IMR-90 (cell line): ENCODE measurements at regions not wholly inside any gene's neighbourhood (a gene's known extent, or its start where the extent isn't known, plus 50 kb on each side); places are given as distances from the start of the nearest gene placed in this dataset.

Experiments used
- ATAC-seq: fragments of 200-7000 bp; cut with Tn5 transposase; 2 replicates; pipeline ENCODE4 v1.9.1; 2020; ENCODE audit warnings: low read depth, mild to moderate bottlenecking, moderate library complexity
- BruUV-seq: library from RNA; stranded (reverse); fragments of 400-500 nt; replicated peaks from 2 replicates; lab custom pipeline; 2021; lab: Mats Ljungman, UMichigan
- CTCF ChIA-PET: fragments of 300-600 bp; formaldehyde crosslinking; extraction: SDS; loops from one replicate; lab custom pipeline; 2021; ENCODE audit warnings: antibody characterized with exemption; lab: Yijun Ruan, JAX
- POLR2A ChIA-PET: fragments of 300-600 bp; sonication (Branson Sonifier 250); formaldehyde crosslinking; loops from one replicate; lab custom pipeline; 2022; ENCODE audit warnings: antibody characterized with exemption; ENCODE audit not compliant: unreplicated experiment; lab: Charles Lee
- DNase-seq: peaks from one replicate; pipeline ENCODE4 v3.0.0; 2013
- H2AFZ ChIP-seq: replicated peaks from 2 replicates; pipeline ENCODE3; 2013; ENCODE audit warnings: low read length, mild to moderate bottlenecking; ENCODE audit not compliant: poor library complexity
- H2AK5ac ChIP-seq: 2 replicates; pipeline ENCODE4 v1.6.1; 2013; ENCODE audit warnings: low read depth, low read length, inconsistent platforms
- H2AK9ac ChIP-seq: replicated peaks from 2 replicates; pipeline ENCODE3; 2013; ENCODE audit warnings: mild to moderate bottlenecking, low read depth, low read length, moderate library complexity; ENCODE audit not compliant: poor library complexity
- H2BK120ac ChIP-seq: 2 replicates; pipeline ENCODE4 v1.6.1; 2013; ENCODE audit warnings: low read depth, low read length, inconsistent platforms
- H2BK15ac ChIP-seq: 3 replicates; pipeline ENCODE4 v1.6.1; 2013; ENCODE audit warnings: low read depth, low read length, inconsistent platforms
- H2BK20ac ChIP-seq: 2 replicates; pipeline ENCODE4 v1.6.1; 2013; ENCODE audit warnings: low read depth, mild to moderate bottlenecking, inconsistent platforms, low read length, moderate library complexity
- H2BK5ac ChIP-seq: 2 replicates; pipeline ENCODE4 v1.6.1; 2013; ENCODE audit warnings: mild to moderate bottlenecking, low read depth, low read length, inconsistent platforms; ENCODE audit not compliant: poor library complexity, severe bottlenecking
- H3K14ac ChIP-seq: replicated peaks from 2 replicates; pipeline ENCODE4 v1.6.1; 2013; ENCODE audit warnings: low read depth, low read length, inconsistent platforms
- H3K18ac ChIP-seq: 2 replicates; pipeline ENCODE4 v1.6.1; 2013; ENCODE audit warnings: low read depth, low read length, control low read depth
- H3K23ac ChIP-seq: 2 replicates; pipeline ENCODE4 v1.6.1; 2013; ENCODE audit warnings: low read depth, low read length, inconsistent platforms
- H3K27ac ChIP-seq: 2 replicates; pipeline ENCODE4 v1.5.1; 2013; ENCODE audit warnings: mild to moderate bottlenecking, control low read depth, low read length; ENCODE audit not compliant: insufficient read depth
- H3K27me3 ChIP-seq: 2 replicates; pipeline ENCODE4 v1.6.1; 2013; ENCODE audit warnings: low read length; ENCODE audit not compliant: control insufficient read depth, insufficient read depth
- H3K36me3 ChIP-seq: 2 replicates; pipeline ENCODE4 v1.6.1; 2013; ENCODE audit warnings: low read length, mixed read lengths; ENCODE audit not compliant: control insufficient read depth, insufficient read depth
- H3K4ac ChIP-seq: 2 replicates; pipeline ENCODE4 v1.6.1; 2013; ENCODE audit warnings: low read depth, low read length, inconsistent platforms
- H3K4me1 ChIP-seq: 2 replicates; pipeline ENCODE4 v1.6.1; 2013; ENCODE audit warnings: low read length, mixed read lengths; ENCODE audit not compliant: control insufficient read depth, insufficient read depth
- H3K4me2 ChIP-seq: 2 replicates; pipeline ENCODE4 v1.6.1; 2013; ENCODE audit warnings: low read depth, mild to moderate bottlenecking, control low read depth, low read length, moderate library complexity
- H3K4me3 ChIP-seq: 2 replicates; pipeline ENCODE4 v1.5.1; 2013; ENCODE audit warnings: low read depth, mild to moderate bottlenecking, control low read depth, low read length, moderate library complexity; ENCODE audit not compliant: insufficient read depth
- H3K56ac ChIP-seq: 2 replicates; pipeline ENCODE4 v1.6.1; 2013; ENCODE audit warnings: low read length, inconsistent platforms; ENCODE audit not compliant: insufficient read depth; ENCODE audit errors: extremely low read depth
- H3K79me1 ChIP-seq, 2 experiments: 2 replicates each; pipeline ENCODE4 v1.6.1; 2013; ENCODE audit warnings: low read length in 2 of 2, inconsistent platforms in 1 of 2, low read depth in 1 of 2
- H3K9ac ChIP-seq: 2 replicates; pipeline ENCODE4 v1.6.1; 2013; ENCODE audit warnings: low read depth, low read length, control low read depth
- H3K9me1 ChIP-seq: 2 replicates; pipeline ENCODE4 v1.6.1; 2013; ENCODE audit warnings: low read length, inconsistent platforms; ENCODE audit not compliant: insufficient read depth
- H3K9me3 ChIP-seq: 2 replicates; pipeline ENCODE4 v1.6.1; 2013; ENCODE audit warnings: low read length; ENCODE audit not compliant: control insufficient read depth, insufficient read depth
- H4K20me1 ChIP-seq: 2 replicates; pipeline ENCODE4 v1.6.1; 2013; ENCODE audit warnings: low read length, inconsistent platforms; ENCODE audit not compliant: insufficient read depth
- H4K5ac ChIP-seq: 2 replicates; pipeline ENCODE4 v1.6.1; 2013; ENCODE audit warnings: mild to moderate bottlenecking, low read depth, low read length, control low read depth
- H4K8ac ChIP-seq, 2 experiments: 2 replicates each; pipeline ENCODE4 v1.6.1; 2013; ENCODE audit warnings: low read depth in 2 of 2, low read length in 2 of 2, control low read depth in 1 of 2, inconsistent platforms in 1 of 2
- H4K91ac ChIP-seq: 2 replicates; pipeline ENCODE4 v1.6.1; 2013; ENCODE audit warnings: low read depth, low read length, inconsistent platforms; ENCODE audit not compliant: insufficient read depth
- CEBPB ChIP-seq: IDR thresholded peaks from 2 replicates; pipeline ENCODE4 v1.6.1; 2012; ENCODE audit warnings: low read depth, low read length, improper control_type of control experiment
- FOS ChIP-seq: fragments of 150-350 bp; IDR thresholded peaks from 2 replicates; pipeline ENCODE4 v1.6.1; 2016; ENCODE audit warnings: low read depth, low read length
- MAFK ChIP-seq: IDR thresholded peaks from 2 replicates; pipeline ENCODE4 v1.6.1; 2012; ENCODE audit warnings: low read depth, low read length, improper control_type of control experiment
- MXI1 ChIP-seq: IDR thresholded peaks from 2 replicates; pipeline ENCODE4 v1.6.1; 2012; ENCODE audit warnings: low read depth, mild to moderate bottlenecking, low read length, moderate library complexity, borderline replicate concordance
- RAD21 ChIP-seq: IDR thresholded peaks from 2 replicates; pipeline ENCODE4 v1.6.1; 2012; ENCODE audit warnings: low read length, improper control_type of control experiment
- RCOR1 ChIP-seq: IDR thresholded peaks from 2 replicates; pipeline ENCODE4 v1.6.1; 2012; ENCODE audit warnings: mild to moderate bottlenecking, low read length, improper control_type of control experiment; ENCODE audit not compliant: insufficient replicate concordance
- WGBS, 2 experiments: methylation state at CpG; one replicate each; pipeline versions ENCODE4 v1.1.5 to v1.1.7; 2013; ENCODE audit warnings: missing lambda C conversion rate in 2 of 2; ENCODE audit not compliant: insufficient read length in 1 of 2; ENCODE audit errors: extremely low coverage in 2 of 2; 5-methylcytosine and 5-hydroxymethylcytosine counted together
- dilution Hi-C: fragments of 300-500 bp; cut with HindIII; formaldehyde crosslinking; loops from one replicate; pipeline ENCODE4 v1.14.3; 2018; ENCODE audit warnings: low sequenced_read_pairs; ENCODE audit not compliant: unreplicated experiment
- in situ Hi-C: fragments of 300-500 bp; cut with MboI; formaldehyde crosslinking; loops from 3 replicates; pipeline ENCODE4 v1.14.3; 2019; ENCODE audit warnings: low sequenced_read_pairs, inconsistent platforms, mixed read lengths
- intact Hi-C: fragments of 100-400 bp; cut with micrococcal nuclease; formaldehyde crosslinking; loops from 2 replicates; pipeline ENCODE4 v1.10.0; 2022
- TF ChIP-seq, protein P1 (sequence below): fragments of 150-350 bp; IDR thresholded peaks from 2 replicates; pipeline ENCODE4 v1.6.1; 2017; ENCODE audit warnings: mild to moderate bottlenecking, antibody characterized with exemption, low read length, low read depth

DNA sequence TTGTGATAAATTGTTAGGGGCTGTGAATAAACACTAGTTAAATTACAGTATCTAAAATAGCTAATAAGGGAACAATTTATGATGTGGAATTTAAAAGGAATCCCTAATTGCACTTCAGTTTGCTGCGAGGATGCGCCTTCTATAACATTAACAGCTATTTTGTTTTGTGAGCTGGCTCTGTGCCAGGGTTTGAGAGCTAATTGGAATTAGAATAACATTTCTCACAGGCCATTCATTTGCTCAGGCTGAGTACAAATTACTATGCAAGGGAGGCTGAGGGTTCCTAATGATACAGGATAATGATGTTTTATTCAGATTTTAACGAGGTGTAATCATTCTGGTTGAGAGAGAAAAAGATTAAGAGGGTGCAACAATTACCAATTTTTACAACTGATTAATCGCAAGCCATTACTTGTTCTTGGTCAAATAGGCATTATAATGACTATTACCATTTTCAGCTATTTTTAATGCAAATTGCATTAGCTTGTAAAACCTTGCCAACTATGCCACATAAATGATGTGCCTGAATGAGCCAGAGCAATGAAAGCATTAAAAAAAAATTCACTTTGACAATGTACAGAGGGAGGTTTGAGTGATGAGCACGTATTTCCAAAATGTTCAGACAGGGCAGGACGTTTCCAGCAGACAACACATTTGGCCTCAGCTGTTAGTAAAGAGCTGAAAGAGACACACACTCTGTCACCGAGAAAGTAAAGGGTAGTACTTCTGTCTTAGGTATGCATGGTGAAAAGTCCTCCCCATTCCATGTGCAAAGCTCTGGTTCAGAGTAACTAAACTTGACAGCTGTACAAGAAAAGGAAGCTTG is 576.5 kb downstream of the TLE1 start (continued):
- no peak for TF ChIP-seq MXI1

DNA sequence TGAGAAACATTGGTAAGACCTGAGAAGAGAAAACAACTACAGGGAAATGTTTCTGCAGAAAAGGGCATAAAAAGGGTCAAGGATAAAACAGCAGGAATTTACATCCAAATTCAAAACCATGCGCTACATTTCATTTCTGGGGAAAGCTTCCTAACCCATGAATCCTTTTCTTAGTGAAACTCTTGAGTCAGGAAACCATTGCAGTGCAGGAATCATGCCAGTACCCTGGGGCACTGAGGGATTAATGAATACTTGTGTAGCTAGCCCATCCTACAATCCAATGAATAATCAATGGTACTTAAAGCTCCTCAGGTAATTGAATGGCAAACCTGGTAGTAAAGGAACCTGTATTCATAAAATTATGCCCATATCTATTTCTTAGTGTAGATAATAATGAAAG is 580.5 kb downstream of the TLE1 start:
- TF ChIP-seq RCOR1 = no peak
- no peak for TF ChIP-seq MAFK
- TF ChIP-seq, protein P1, sequence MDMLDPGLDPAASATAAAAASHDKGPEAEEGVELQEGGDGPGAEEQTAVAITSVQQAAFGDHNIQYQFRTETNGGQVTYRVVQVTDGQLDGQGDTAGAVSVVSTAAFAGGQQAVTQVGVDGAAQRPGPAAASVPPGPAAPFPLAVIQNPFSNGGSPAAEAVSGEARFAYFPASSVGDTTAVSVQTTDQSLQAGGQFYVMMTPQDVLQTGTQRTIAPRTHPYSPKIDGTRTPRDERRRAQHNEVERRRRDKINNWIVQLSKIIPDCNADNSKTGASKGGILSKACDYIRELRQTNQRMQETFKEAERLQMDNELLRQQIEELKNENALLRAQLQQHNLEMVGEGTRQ = no peak
- TF ChIP-seq FOS = no peak
- no peak for TF ChIP-seq CEBPB
- no peak for TF ChIP-seq RAD21
- no peak overlapping the region for H3K27ac ChIP-seq
- in situ Hi-C loops = no loop called here
- ChIA-PET CTCF (no interaction called here), POLR2A (no interaction called here)
- no peak overlapping the region for H2AFZ ChIP-seq
- no TSS peak for BruUV-seq
- H3K23ac ChIP-seq = no peak overlapping the region
- H4K8ac ChIP-seq = no peak overlapping the region
- no peak overlapping the region for H3K14ac ChIP-seq
- ATAC-seq (no peak), DNase-seq (no peak)
- H3K18ac ChIP-seq = no peak overlapping the region
- H4K20me1 ChIP-seq = no peaks in the 10 kb centered on the region
- H2AK5ac ChIP-seq = no peak overlapping the region
- H3K9me3 ChIP-seq = no peaks in the 10 kb centered on the region
- H3K4ac ChIP-seq = no peak overlapping the region
- no peak overlapping the region for H2AK9ac ChIP-seq
- intact Hi-C loops = no loop called here
- no peak overlapping the region for H3K4me3 ChIP-seq
- no peak overlapping the region for H2BK20ac ChIP-seq
- H2BK15ac ChIP-seq = no peak overlapping the region
- H3K79me1 ChIP-seq = no peaks in the 10 kb centered on the region
- no peak overlapping the region for H4K91ac ChIP-seq
- no peaks in the 10 kb centered on the region; the same call in 1 of the 2 replicates for H3K27me3 ChIP-seq
- no peak overlapping the region for H3K9ac ChIP-seq
- H3K4me1 ChIP-seq = no peaks in the 10 kb centered on the region
- no peak overlapping the region for H4K5ac ChIP-seq
- WGBS, 2 experiments = no CpG with 5 or more reads among the region's 1 CpG
- no peaks in the 10 kb centered on the region for H3K9me1 ChIP-seq
- no peaks in the 10 kb centered on the region for H3K36me3 ChIP-seq
- dilution Hi-C loops = no loop called here
- no peak overlapping the region for H3K4me2 ChIP-seq
- H2BK120ac ChIP-seq = no peak overlapping the region
- H3K56ac ChIP-seq = no peak overlapping the region
- no peak overlapping the region for H2BK5ac ChIP-seq
